IMR-90 (cell line): ENCODE measurements at regions not wholly inside any gene's neighbourhood (a gene's known extent, or its start where the extent isn't known, plus 50 kb on each side); places are given as distances from the start of the nearest gene placed in this dataset.

Source experiments
- ATAC-seq: fragments of 200-7000 bp; cut with Tn5 transposase; 2 replicates; pipeline ENCODE4 v1.9.1; 2020; ENCODE audit warnings: low read depth, mild to moderate bottlenecking, moderate library complexity
- BruUV-seq: library from RNA; stranded (reverse); fragments of 400-500 nt; replicated peaks from 2 replicates; lab custom pipeline; 2021; lab: Mats Ljungman, UMichigan
- CTCF ChIA-PET: fragments of 300-600 bp; formaldehyde crosslinking; extraction: SDS; loops from one replicate; lab custom pipeline; 2021; ENCODE audit warnings: antibody characterized with exemption; lab: Yijun Ruan, JAX
- POLR2A ChIA-PET: fragments of 300-600 bp; sonication (Branson Sonifier 250); formaldehyde crosslinking; loops from one replicate; lab custom pipeline; 2022; ENCODE audit warnings: antibody characterized with exemption; ENCODE audit not compliant: unreplicated experiment; lab: Charles Lee
- DNase-seq: peaks from one replicate; pipeline ENCODE4 v3.0.0; 2013
- H2AFZ ChIP-seq: replicated peaks from 2 replicates; pipeline ENCODE3; 2013; ENCODE audit warnings: low read length, mild to moderate bottlenecking; ENCODE audit not compliant: poor library complexity
- H2AK5ac ChIP-seq: 2 replicates; pipeline ENCODE4 v1.6.1; 2013; ENCODE audit warnings: low read depth, low read length, inconsistent platforms
- H2AK9ac ChIP-seq: replicated peaks from 2 replicates; pipeline ENCODE3; 2013; ENCODE audit warnings: mild to moderate bottlenecking, low read depth, low read length, moderate library complexity; ENCODE audit not compliant: poor library complexity
- H2BK120ac ChIP-seq: 2 replicates; pipeline ENCODE4 v1.6.1; 2013; ENCODE audit warnings: low read depth, low read length, inconsistent platforms
- H2BK15ac ChIP-seq: 3 replicates; pipeline ENCODE4 v1.6.1; 2013; ENCODE audit warnings: low read depth, low read length, inconsistent platforms
- H2BK20ac ChIP-seq: 2 replicates; pipeline ENCODE4 v1.6.1; 2013; ENCODE audit warnings: low read depth, mild to moderate bottlenecking, inconsistent platforms, low read length, moderate library complexity
- H2BK5ac ChIP-seq: 2 replicates; pipeline ENCODE4 v1.6.1; 2013; ENCODE audit warnings: mild to moderate bottlenecking, low read depth, low read length, inconsistent platforms; ENCODE audit not compliant: poor library complexity, severe bottlenecking
- H3K14ac ChIP-seq: replicated peaks from 2 replicates; pipeline ENCODE4 v1.6.1; 2013; ENCODE audit warnings: low read depth, low read length, inconsistent platforms
- H3K18ac ChIP-seq: 2 replicates; pipeline ENCODE4 v1.6.1; 2013; ENCODE audit warnings: low read depth, low read length, control low read depth
- H3K23ac ChIP-seq: 2 replicates; pipeline ENCODE4 v1.6.1; 2013; ENCODE audit warnings: low read depth, low read length, inconsistent platforms
- H3K27ac ChIP-seq: 2 replicates; pipeline ENCODE4 v1.5.1; 2013; ENCODE audit warnings: mild to moderate bottlenecking, control low read depth, low read length; ENCODE audit not compliant: insufficient read depth
- H3K27me3 ChIP-seq: 2 replicates; pipeline ENCODE4 v1.6.1; 2013; ENCODE audit warnings: low read length; ENCODE audit not compliant: control insufficient read depth, insufficient read depth
- H3K36me3 ChIP-seq: 2 replicates; pipeline ENCODE4 v1.6.1; 2013; ENCODE audit warnings: low read length, mixed read lengths; ENCODE audit not compliant: control insufficient read depth, insufficient read depth
- H3K4ac ChIP-seq: 2 replicates; pipeline ENCODE4 v1.6.1; 2013; ENCODE audit warnings: low read depth, low read length, inconsistent platforms
- H3K4me1 ChIP-seq: 2 replicates; pipeline ENCODE4 v1.6.1; 2013; ENCODE audit warnings: low read length, mixed read lengths; ENCODE audit not compliant: control insufficient read depth, insufficient read depth
- H3K4me2 ChIP-seq: 2 replicates; pipeline ENCODE4 v1.6.1; 2013; ENCODE audit warnings: low read depth, mild to moderate bottlenecking, control low read depth, low read length, moderate library complexity
- H3K4me3 ChIP-seq: 2 replicates; pipeline ENCODE4 v1.5.1; 2013; ENCODE audit warnings: low read depth, mild to moderate bottlenecking, control low read depth, low read length, moderate library complexity; ENCODE audit not compliant: insufficient read depth
- H3K56ac ChIP-seq: 2 replicates; pipeline ENCODE4 v1.6.1; 2013; ENCODE audit warnings: low read length, inconsistent platforms; ENCODE audit not compliant: insufficient read depth; ENCODE audit errors: extremely low read depth
- H3K79me1 ChIP-seq, 2 experiments: 2 replicates each; pipeline ENCODE4 v1.6.1; 2013; ENCODE audit warnings: low read length in 2 of 2, inconsistent platforms in 1 of 2, low read depth in 1 of 2
- H3K9ac ChIP-seq: 2 replicates; pipeline ENCODE4 v1.6.1; 2013; ENCODE audit warnings: low read depth, low read length, control low read depth
- H3K9me1 ChIP-seq: 2 replicates; pipeline ENCODE4 v1.6.1; 2013; ENCODE audit warnings: low read length, inconsistent platforms; ENCODE audit not compliant: insufficient read depth
- H3K9me3 ChIP-seq: 2 replicates; pipeline ENCODE4 v1.6.1; 2013; ENCODE audit warnings: low read length; ENCODE audit not compliant: control insufficient read depth, insufficient read depth
- H4K20me1 ChIP-seq: 2 replicates; pipeline ENCODE4 v1.6.1; 2013; ENCODE audit warnings: low read length, inconsistent platforms; ENCODE audit not compliant: insufficient read depth
- H4K5ac ChIP-seq: 2 replicates; pipeline ENCODE4 v1.6.1; 2013; ENCODE audit warnings: mild to moderate bottlenecking, low read depth, low read length, control low read depth
- H4K8ac ChIP-seq, 2 experiments: 2 replicates each; pipeline ENCODE4 v1.6.1; 2013; ENCODE audit warnings: low read depth in 2 of 2, low read length in 2 of 2, control low read depth in 1 of 2, inconsistent platforms in 1 of 2
- H4K91ac ChIP-seq: 2 replicates; pipeline ENCODE4 v1.6.1; 2013; ENCODE audit warnings: low read depth, low read length, inconsistent platforms; ENCODE audit not compliant: insufficient read depth
- BHLHE40 ChIP-seq: fragments of 150-350 bp; IDR thresholded peaks from 2 replicates; pipeline ENCODE4 v1.6.1; 2016; ENCODE audit warnings: mild to moderate bottlenecking, low read depth, low read length
- CEBPB ChIP-seq: IDR thresholded peaks from 2 replicates; pipeline ENCODE4 v1.6.1; 2012; ENCODE audit warnings: low read depth, low read length, improper control_type of control experiment
- CHD1 ChIP-seq: IDR thresholded peaks from 2 replicates; pipeline ENCODE4 v1.6.1; 2012; ENCODE audit warnings: low read depth, low read length, improper control_type of control experiment
- CTCF ChIP-seq: conservative IDR thresholded peaks from 2 replicates; pipeline ENCODE4 v1.5.1; 2012; ENCODE audit warnings: mild to moderate bottlenecking, low read depth, low read length, improper control_type of control experiment
- FOS ChIP-seq: fragments of 150-350 bp; IDR thresholded peaks from 2 replicates; pipeline ENCODE4 v1.6.1; 2016; ENCODE audit warnings: low read depth, low read length
- MAFK ChIP-seq: IDR thresholded peaks from 2 replicates; pipeline ENCODE4 v1.6.1; 2012; ENCODE audit warnings: low read depth, low read length, improper control_type of control experiment
- MXI1 ChIP-seq: IDR thresholded peaks from 2 replicates; pipeline ENCODE4 v1.6.1; 2012; ENCODE audit warnings: low read depth, mild to moderate bottlenecking, low read length, moderate library complexity, borderline replicate concordance
- NFE2L2 ChIP-seq: fragments of 150-350 bp; IDR thresholded peaks from 2 replicates; pipeline ENCODE4 v1.6.1; 2016; ENCODE audit warnings: low read depth, mild to moderate bottlenecking, low read length
- POLR2A ChIP-seq: IDR thresholded peaks from 2 replicates; pipeline ENCODE4 v1.6.1; 2012; ENCODE audit warnings: mild to moderate bottlenecking, low read depth, low read length
- RCOR1 ChIP-seq: IDR thresholded peaks from 2 replicates; pipeline ENCODE4 v1.6.1; 2012; ENCODE audit warnings: mild to moderate bottlenecking, low read length, improper control_type of control experiment; ENCODE audit not compliant: insufficient replicate concordance
- SMC3 ChIP-seq: fragments of 150-350 bp; IDR thresholded peaks from 2 replicates; pipeline ENCODE4 v1.6.1; 2016; ENCODE audit warnings: low read depth, mild to moderate bottlenecking, antibody characterized with exemption, low read length, moderate library complexity
- WGBS, 2 experiments: methylation state at CpG; one replicate each; pipeline versions ENCODE4 v1.1.5 to v1.1.7; 2013; ENCODE audit warnings: missing lambda C conversion rate in 2 of 2; ENCODE audit not compliant: insufficient read length in 1 of 2; ENCODE audit errors: extremely low coverage in 2 of 2; 5-methylcytosine and 5-hydroxymethylcytosine counted together
- dilution Hi-C: fragments of 300-500 bp; cut with HindIII; formaldehyde crosslinking; loops from one replicate; pipeline ENCODE4 v1.14.3; 2018; ENCODE audit warnings: low sequenced_read_pairs; ENCODE audit not compliant: unreplicated experiment
- in situ Hi-C: fragments of 300-500 bp; cut with MboI; formaldehyde crosslinking; loops from 3 replicates; pipeline ENCODE4 v1.14.3; 2019; ENCODE audit warnings: low sequenced_read_pairs, inconsistent platforms, mixed read lengths
- intact Hi-C: fragments of 100-400 bp; cut with micrococcal nuclease; formaldehyde crosslinking; loops from 2 replicates; pipeline ENCODE4 v1.10.0; 2022
- TF ChIP-seq, protein P1 (sequence below): fragments of 150-350 bp; IDR thresholded peaks from 2 replicates; pipeline ENCODE4 v1.6.1; 2017; ENCODE audit warnings: mild to moderate bottlenecking, antibody characterized with exemption, low read length, low read depth

GRCh38 chrX:121579016-121579760, 531.8 kb downstream of the GLUD2 start:
- Histone ChIP-seq H2AK5ac (no peak overlapping the region), H3K4ac (no peak overlapping the region), H3K4me2 (no peak overlapping the region), H4K91ac (no peak overlapping the region), H3K23ac (no peak overlapping the region), H3K4me3 (no peak overlapping the region), H3K79me1 (no peaks in the 10 kb centered on the region), H3K9me1 (no peaks in the 10 kb centered on the region), H2BK120ac (no peak overlapping the region), H2AK9ac (no peak overlapping the region), H4K20me1 (no peaks in the 10 kb centered on the region), H2BK15ac (no peak overlapping the region), H3K9ac (no peak overlapping the region), H3K18ac (no peak overlapping the region), H3K36me3 (no peaks in the 10 kb centered on the region), H3K27me3 (no peaks in the 10 kb centered on the region), H3K56ac (no peak overlapping the region), H2AFZ (no peak overlapping the region), H4K5ac (no peak overlapping the region), H2BK20ac (no peak overlapping the region), H4K8ac (no peak overlapping the region), H3K27ac (no peak overlapping the region), H2BK5ac (no peak overlapping the region), H3K14ac (no peak overlapping the region), H3K4me1 (no peaks in the 10 kb centered on the region), H3K9me3 (no peaks in the 10 kb centered on the region)
- intact Hi-C loops, result no loop called here
- dilution Hi-C loops, result no loop called here
- WGBS, 2 experiments, result no CpG with 5 or more reads among the region's 3 CpGs
- ChIA-PET CTCF (no interaction called here), POLR2A (no interaction called here)
- BruUV-seq, result no TSS peak
- DNase-seq (no peak), ATAC-seq (no peak)
- in situ Hi-C loops, result no loop called here
- no peak for TF ChIP-seq POLR2A
- no peak for TF ChIP-seq CEBPB
- TF ChIP-seq SMC3, result no peak
- no peak for TF ChIP-seq MAFK
- TF ChIP-seq NFE2L2, result no peak
- TF ChIP-seq CTCF, result no peak
- no peak for TF ChIP-seq RCOR1
- no peak for TF ChIP-seq BHLHE40
- TF ChIP-seq MXI1, result no peak
- no peak for TF ChIP-seq FOS
- TF ChIP-seq, protein P1, sequence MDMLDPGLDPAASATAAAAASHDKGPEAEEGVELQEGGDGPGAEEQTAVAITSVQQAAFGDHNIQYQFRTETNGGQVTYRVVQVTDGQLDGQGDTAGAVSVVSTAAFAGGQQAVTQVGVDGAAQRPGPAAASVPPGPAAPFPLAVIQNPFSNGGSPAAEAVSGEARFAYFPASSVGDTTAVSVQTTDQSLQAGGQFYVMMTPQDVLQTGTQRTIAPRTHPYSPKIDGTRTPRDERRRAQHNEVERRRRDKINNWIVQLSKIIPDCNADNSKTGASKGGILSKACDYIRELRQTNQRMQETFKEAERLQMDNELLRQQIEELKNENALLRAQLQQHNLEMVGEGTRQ, result no peak
- TF ChIP-seq CHD1, result no peak
